ENCODE measurements at regions not wholly inside any gene's neighbourhood (a gene's known extent, or its start where the extent isn't known, plus 50 kb on each side); places are given as distances from the start of the nearest gene placed in this dataset.

- TF ChIP-seq TAF1 (IDR thresholded peaks at IDR 0.05; ENCODE audit: borderline replicate concordance, insufficient read depth, low read length) (no peak), POLR2AphosphoS5 (IDR thresholded peaks at IDR 0.05; ENCODE audit: low read depth, low read length) (no peak), SIN3A (IDR thresholded peaks at IDR 0.05; ENCODE audit: borderline replicate concordance, insufficient read depth, low read length) (no peak)
- TF ChIP-seq, protein P1, sequence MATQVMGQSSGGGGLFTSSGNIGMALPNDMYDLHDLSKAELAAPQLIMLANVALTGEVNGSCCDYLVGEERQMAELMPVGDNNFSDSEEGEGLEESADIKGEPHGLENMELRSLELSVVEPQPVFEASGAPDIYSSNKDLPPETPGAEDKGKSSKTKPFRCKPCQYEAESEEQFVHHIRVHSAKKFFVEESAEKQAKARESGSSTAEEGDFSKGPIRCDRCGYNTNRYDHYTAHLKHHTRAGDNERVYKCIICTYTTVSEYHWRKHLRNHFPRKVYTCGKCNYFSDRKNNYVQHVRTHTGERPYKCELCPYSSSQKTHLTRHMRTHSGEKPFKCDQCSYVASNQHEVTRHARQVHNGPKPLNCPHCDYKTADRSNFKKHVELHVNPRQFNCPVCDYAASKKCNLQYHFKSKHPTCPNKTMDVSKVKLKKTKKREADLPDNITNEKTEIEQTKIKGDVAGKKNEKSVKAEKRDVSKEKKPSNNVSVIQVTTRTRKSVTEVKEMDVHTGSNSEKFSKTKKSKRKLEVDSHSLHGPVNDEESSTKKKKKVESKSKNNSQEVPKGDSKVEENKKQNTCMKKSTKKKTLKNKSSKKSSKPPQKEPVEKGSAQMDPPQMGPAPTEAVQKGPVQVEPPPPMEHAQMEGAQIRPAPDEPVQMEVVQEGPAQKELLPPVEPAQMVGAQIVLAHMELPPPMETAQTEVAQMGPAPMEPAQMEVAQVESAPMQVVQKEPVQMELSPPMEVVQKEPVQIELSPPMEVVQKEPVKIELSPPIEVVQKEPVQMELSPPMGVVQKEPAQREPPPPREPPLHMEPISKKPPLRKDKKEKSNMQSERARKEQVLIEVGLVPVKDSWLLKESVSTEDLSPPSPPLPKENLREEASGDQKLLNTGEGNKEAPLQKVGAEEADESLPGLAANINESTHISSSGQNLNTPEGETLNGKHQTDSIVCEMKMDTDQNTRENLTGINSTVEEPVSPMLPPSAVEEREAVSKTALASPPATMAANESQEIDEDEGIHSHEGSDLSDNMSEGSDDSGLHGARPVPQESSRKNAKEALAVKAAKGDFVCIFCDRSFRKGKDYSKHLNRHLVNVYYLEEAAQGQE (IDR thresholded peaks at IDR 0.05; ENCODE audit: insufficient read depth in 1 of 2, low read depth in 2 of 2, low read length in 2 of 2): no peak
Measured at GRCh38 chr15:93862791-93863190, 368.6 kb upstream of the MCTP2 start.

DNA sequence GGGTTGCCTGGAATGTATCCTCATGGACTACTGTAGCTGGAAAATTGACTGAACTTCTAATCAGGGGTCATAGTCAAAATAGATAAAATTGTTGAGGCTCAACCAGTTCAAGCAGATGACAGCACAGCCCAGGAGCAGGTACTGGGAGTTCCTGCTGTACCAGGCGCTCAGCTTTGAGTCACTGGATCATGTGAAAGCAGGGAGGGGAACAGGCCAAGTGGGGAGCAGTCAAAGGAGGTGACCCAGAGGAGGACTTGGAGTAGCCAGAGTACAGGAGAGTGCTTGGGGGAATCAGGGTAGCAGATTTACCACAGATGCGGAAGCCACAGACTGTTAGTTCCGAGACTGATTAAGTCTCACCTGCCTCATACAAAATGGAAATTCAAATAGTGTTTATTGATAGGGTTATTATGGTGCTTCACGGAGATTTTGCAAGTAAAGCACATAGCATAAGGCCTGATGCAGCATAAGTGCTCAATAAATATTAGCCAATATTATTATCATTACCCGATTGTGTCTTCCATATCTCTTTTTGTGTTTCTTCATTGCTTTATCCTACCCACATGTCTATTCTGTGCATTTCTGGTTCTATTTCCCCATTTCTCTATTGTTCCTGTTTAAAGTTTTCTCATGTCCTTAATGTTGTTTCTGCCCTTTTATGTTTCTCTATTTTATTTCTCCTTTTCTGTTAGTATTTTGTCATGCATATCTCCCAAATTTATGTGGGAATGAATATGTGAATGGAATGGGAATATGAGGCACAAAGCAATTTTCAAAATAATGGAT lies 369.2 kb upstream of the MCTP2 start:
- TF ChIP-seq FOXP2 (optimal IDR thresholded peaks at IDR 0.05; ENCODE audit: borderline replicate concordance, extremely low read depth, extremely low read length, insufficient read depth) (no peak), SIN3A (IDR thresholded peaks at IDR 0.05; ENCODE audit: borderline replicate concordance, insufficient read depth, low read length) (no peak), TAF1 (IDR thresholded peaks at IDR 0.05; ENCODE audit: borderline replicate concordance, insufficient read depth, low read length) (no peak), POLR2AphosphoS5 (IDR thresholded peaks at IDR 0.05; ENCODE audit: low read depth, low read length) (no peak)
- TF ChIP-seq, protein P1 (IDR thresholded peaks at IDR 0.05; ENCODE audit: insufficient read depth in 1 of 2, low read depth in 2 of 2, low read length in 2 of 2): no peak

- TF ChIP-seq POLR2AphosphoS5 (IDR thresholded peaks at IDR 0.05; ENCODE audit: low read depth, low read length): no peak
- TF ChIP-seq FOXP2 (optimal IDR thresholded peaks at IDR 0.05; ENCODE audit: borderline replicate concordance, extremely low read depth, extremely low read length, insufficient read depth): no peak
- TF ChIP-seq TAF1 (IDR thresholded peaks at IDR 0.05; ENCODE audit: borderline replicate concordance, insufficient read depth, low read length): no peak
- TF ChIP-seq SIN3A (IDR thresholded peaks at IDR 0.05; ENCODE audit: borderline replicate concordance, insufficient read depth, low read length): no peak
- TF ChIP-seq, protein P1 (IDR thresholded peaks at IDR 0.05; ENCODE audit: insufficient read depth in 1 of 2, low read depth in 2 of 2, low read length in 2 of 2): no peak
Measured at GRCh38 chr15:93861413-93861812, 369.9 kb upstream of the MCTP2 start.

DNA sequence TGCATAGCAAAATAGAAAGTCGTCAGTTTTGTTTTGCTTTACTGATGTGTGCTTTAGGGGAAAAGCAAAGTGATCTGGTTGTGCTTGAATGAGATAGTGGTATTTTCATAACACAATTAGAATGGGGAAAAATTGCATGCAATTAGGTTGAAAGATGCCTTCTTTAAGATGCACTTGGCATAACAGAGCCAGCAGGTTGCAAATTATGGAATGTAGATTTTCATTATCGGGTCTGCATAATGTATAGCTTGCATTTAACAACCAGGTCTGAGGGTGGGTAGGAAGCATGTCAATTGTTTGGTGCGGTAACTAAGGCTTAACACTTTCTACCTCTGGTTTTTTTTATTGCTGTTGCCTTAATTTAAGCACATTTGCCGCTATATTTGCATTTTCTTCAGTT lies 370.7 kb upstream of the MCTP2 start:
- TF ChIP-seq POLR2AphosphoS5 (IDR thresholded peaks at IDR 0.05; ENCODE audit: low read depth, low read length) (no peak), SIN3A (IDR thresholded peaks at IDR 0.05; ENCODE audit: borderline replicate concordance, insufficient read depth, low read length) (no peak), FOXP2 (optimal IDR thresholded peaks at IDR 0.05; ENCODE audit: borderline replicate concordance, extremely low read depth, extremely low read length, insufficient read depth) (no peak), TAF1 (IDR thresholded peaks at IDR 0.05; ENCODE audit: borderline replicate concordance, insufficient read depth, low read length) (no peak)
- TF ChIP-seq, protein P1 (IDR thresholded peaks at IDR 0.05; ENCODE audit: insufficient read depth in 1 of 2, low read depth in 2 of 2, low read length in 2 of 2): no peak

All from PFSK-1 (cell line).